Right lung (tissue), 2 donors: ENCODE measurements at regions not wholly inside any gene's neighbourhood (a gene's known extent, or its start where the extent isn't known, plus 50 kb on each side); places are given as distances from the start of the nearest gene placed in this dataset.
A peak's percentile ranks its signal among the peaks of the same experiment; 100 is the strongest.
"Not testable (repeated sequence)": the region's sequence is repeated elsewhere in the genome, so short reads cannot be mapped to it uniquely, and the experiment has no call there.

Experiments used
- DNase-seq, 2 donors: peaks; one replicate each; pipeline ENCODE4 v3.0.0-alpha.2; 2013

DNA sequence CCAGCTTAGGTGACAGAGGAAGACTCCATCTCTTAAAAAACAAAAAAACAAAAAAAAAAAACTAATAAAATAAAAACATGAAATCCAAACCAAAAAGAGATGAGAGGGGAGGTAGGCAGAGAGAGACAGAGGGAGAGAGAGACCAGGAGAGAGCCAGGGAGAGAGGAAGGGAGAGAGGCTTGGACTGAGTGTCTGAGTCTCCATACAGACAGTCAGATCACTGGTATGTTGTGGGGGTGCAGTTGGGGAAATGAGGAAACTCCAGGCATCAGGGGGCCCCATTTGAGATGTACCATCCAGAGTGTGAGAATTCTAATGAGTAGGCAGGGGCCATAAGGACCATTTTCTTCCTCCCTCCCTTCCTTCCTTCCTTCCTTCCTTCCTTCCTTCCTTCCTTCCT is 53.1 kb upstream of the SEPTIN5 start:
- no peak for DNase-seq

DNA sequence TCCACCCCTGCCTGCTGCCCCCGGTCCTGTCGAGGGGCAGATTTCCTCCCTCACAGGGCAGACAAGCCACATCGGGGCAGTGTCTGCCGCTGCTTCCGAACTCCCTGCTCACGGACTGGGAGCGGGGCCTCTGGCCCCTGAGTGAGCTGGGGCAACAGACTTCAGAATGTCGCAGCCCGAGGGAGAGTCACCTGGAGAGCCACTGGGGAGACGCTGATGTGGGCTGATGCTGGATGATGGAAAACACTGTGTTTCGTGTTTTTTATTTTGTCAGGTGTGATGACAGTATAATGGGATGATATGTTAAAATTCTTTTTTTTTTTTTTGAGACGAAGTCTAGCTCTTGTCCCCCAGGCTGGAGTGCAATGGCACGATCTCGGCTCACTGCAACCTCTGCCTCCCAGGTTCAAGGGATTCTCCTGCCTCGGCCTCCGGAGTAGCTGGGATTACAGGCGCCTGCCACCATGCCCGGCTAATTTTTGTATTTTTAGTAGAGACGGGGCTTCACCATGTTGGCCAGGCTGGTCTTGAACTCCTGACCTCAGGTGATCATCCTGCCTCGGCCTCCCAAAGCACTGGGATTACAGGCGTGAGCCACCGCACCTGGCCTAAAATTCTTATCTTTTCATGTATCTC is 52.1 kb upstream of the SEPTIN5 start:
- not testable (repeated sequence) for DNase-seq

- DNase-seq: peak; percentile 77 to 79
Observed at GRCh38 chr22:19663286-19663815, 51.0 kb upstream of the SEPTIN5 start.

GRCh38 chr22:19663821-19664355 is 50.4 kb upstream of the SEPTIN5 start:
- no peak for DNase-seq

GRCh38 chr22:19664406-19664805 is 49.9 kb upstream of the SEPTIN5 start:
- DNase-seq: no peak
